ENCODE measurements at regions not wholly inside any gene's neighbourhood (a gene's known extent, or its start where the extent isn't known, plus 50 kb on each side); places are given as distances from the start of the nearest gene placed in this dataset.
"Not testable (repeated sequence)": the region's sequence is repeated elsewhere in the genome, so short reads cannot be mapped to it uniquely, and the experiment has no call there.

DNA sequence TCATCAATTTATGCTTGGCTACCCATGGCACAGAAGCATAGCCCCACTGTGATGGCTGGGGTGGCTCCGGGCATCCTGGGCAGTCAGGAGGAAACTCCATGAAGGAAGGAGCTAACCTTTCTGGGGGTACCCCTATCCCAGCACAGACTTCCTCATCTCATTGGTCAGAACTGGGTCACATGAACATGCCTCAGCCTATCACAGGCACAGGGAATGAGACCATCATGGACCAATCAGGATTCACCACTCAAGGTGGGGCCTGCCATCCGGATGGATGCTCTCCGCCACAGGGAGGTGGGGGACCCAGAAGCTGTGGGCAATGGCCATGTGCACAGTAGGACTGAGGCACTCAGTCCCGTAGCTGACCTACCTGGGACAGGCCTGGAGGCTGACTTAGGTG, 75.9 kb upstream of the SPDYE9 start:
- CTCF ChIA-PET; H3K27me3 ChIP-seq (ENCODE audit: control insufficient read depth, insufficient read depth, low read length): not testable (repeated sequence)

DNA sequence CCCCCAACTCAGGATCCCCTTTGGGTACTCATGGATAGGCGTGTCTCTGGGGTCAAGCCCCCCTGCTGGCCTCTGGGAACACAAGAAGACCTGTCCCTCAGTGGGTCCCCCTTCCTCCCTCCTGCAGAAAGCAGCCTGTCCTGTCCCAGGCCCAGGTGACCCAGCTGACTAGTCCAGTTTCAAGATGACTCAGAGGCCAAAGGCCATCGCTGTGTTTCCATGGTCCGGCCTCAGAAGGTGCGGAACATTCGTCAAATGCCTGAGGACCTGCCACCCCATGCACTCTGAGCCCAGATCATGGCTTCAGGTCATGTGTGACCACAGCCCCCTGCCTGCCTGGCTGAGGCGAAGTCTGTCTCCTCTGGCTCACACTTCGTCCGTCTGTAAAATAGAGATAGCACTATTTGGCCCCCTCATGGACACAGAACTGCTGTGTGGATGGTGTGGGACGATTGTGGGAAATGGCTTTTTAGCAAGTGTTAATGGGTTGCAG, 71.4 kb upstream of the SPDYE9 start:
- CTCF ChIA-PET; DNase-seq (ENCODE audit: low read depth); H3K36me3 ChIP-seq (ENCODE audit: control insufficient read depth, insufficient read depth, low read length); POLR2A ChIA-PET; H3K4me3 ChIP-seq (ENCODE audit: low read depth, low read length); H3K27me3 ChIP-seq (ENCODE audit: control insufficient read depth, insufficient read depth, low read length): not testable (repeated sequence)

More for the DNA sequence above, 75.9 kb upstream of the SPDYE9 start:
- H3K4me3 ChIP-seq (ENCODE audit: low read depth, low read length); DNase-seq (ENCODE audit: low read depth); H3K36me3 ChIP-seq (ENCODE audit: control insufficient read depth, insufficient read depth, low read length); POLR2A ChIA-PET: not testable (repeated sequence)

DNA sequence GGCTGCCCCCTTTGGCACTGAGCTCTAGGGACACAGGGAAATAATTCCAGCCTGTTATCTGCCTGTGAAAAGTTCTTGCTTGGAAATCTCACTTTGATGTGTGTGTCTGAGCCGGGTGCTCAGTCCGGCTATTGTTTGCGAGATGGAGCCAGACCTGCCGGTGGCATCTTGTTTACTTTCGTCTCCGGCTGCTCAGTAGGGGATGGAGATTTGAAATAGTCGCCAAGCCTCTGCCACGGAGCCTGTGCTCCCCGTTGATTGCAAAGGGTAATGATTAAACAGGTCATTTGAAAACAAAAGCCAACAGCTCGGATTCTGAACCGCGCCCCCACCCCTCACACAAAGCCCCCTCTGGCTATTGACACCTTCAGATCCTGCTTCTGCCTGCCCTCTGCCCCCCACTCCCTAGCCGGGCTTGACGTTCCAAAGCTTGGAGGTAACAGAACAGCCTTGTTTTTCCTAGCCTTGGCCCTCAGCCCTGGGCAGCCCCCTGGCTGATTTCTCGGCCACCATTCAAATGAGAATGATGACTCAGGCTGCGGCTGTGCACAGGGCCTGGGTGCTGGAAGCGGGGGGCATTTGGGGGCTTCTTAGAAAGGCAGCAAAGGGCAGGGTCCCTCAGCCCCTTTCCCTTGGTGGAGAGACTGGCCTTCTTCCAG, 70.8 kb upstream of the SPDYE9 start:
- H3K27me3 ChIP-seq (ENCODE audit: control insufficient read depth, insufficient read depth, low read length); H3K36me3 ChIP-seq (ENCODE audit: control insufficient read depth, insufficient read depth, low read length); CTCF ChIA-PET; DNase-seq (ENCODE audit: low read depth); POLR2A ChIA-PET: not testable (repeated sequence)
- H3K4me3 ChIP-seq (ENCODE audit: low read depth, low read length), result peak overlapping the region; percentile 8; the same call in 1 of the 2 replicates

DNA sequence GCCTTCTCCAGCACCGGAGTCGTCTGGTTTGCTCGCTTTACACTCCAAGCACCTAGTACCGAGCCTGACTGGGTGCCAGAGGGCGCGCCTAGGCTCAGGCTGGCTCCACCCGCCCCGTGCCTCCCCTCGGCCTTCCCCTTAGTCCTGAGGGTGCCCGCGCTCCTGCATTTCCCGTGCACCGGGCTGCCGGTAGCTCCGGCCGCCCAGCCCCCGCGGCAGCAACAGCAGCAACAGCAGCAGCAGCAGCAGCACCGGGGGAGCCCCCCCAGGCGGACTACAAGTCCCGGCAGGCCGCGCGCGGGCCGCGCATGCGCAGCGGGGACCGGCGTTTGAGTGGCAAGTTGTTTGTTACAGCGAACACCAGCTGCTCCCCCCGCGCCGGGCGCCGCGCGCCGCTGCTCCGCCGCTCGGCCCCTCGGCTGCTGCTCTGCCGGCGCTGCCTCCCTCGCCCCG, 68.8 kb upstream of the SPDYE9 start:
- CTCF ChIA-PET; DNase-seq (ENCODE audit: low read depth); H3K36me3 ChIP-seq (ENCODE audit: control insufficient read depth, insufficient read depth, low read length); H3K27me3 ChIP-seq (ENCODE audit: control insufficient read depth, insufficient read depth, low read length); POLR2A ChIA-PET: not testable (repeated sequence)
- 0 out of 2 replicates have a peak overlapping the region, but pooled peaks have one; percentile 9 for H3K4me3 ChIP-seq (ENCODE audit: low read depth, low read length)

DNA sequence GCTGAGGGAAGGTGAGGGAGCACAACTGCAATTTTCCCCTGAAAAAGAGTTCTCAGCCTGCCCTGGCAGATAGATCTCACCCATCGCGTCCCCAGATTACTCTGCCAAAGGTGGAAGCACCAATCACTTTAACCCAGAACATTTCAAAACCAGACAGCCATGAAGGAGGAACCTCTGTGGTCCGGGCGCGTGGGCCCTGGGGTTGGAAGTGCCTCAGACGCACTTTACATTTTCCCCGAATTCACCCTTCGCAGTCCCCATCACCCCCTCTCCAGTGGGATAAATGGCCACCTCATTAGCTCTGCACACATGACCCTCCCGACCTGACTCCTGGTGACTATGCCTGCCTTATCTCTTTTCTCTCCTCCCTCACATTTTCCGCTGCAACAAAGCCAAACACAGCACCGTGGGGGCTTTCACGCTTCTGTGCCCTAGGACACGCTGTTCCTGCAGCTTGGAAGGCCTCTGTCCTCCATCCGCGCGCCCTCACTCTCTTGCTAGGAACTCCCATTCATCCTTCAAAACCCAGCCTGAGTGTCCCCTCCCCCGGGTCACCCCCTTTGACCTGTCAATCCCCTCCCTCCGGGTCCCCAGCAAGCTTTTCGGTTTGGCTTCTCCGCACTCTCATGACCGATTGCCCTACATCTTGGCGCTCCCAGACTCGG, 68.2 kb upstream of the SPDYE9 start:
- H3K4me3 ChIP-seq (ENCODE audit: low read depth, low read length); CTCF ChIA-PET; POLR2A ChIA-PET; DNase-seq (ENCODE audit: low read depth); H3K36me3 ChIP-seq (ENCODE audit: control insufficient read depth, insufficient read depth, low read length); H3K27me3 ChIP-seq (ENCODE audit: control insufficient read depth, insufficient read depth, low read length): not testable (repeated sequence)

DNA sequence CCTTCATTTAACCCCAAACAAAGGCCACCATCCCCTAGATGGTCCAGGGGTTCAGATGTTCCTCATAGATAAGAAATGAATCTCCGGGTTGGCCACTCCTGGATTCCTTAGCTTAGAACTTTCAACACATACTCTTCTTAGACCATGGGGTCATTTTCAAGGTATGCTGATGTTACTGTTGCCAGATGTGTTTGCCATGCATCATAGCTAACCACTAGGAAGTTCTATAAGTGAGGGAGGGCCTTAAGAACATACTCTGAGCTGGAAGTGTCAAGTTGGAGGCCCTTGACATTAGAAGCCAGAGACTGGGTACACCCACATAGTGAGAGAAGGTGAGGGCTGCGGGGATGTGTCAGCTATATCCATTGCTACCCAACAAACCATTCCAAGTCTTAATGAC, 62.7 kb upstream of the SPDYE9 start:
- POLR2A ChIA-PET; H3K4me3 ChIP-seq (ENCODE audit: low read depth, low read length); H3K27me3 ChIP-seq (ENCODE audit: control insufficient read depth, insufficient read depth, low read length); DNase-seq (ENCODE audit: low read depth); H3K36me3 ChIP-seq (ENCODE audit: control insufficient read depth, insufficient read depth, low read length); CTCF ChIA-PET: not testable (repeated sequence)

DNA sequence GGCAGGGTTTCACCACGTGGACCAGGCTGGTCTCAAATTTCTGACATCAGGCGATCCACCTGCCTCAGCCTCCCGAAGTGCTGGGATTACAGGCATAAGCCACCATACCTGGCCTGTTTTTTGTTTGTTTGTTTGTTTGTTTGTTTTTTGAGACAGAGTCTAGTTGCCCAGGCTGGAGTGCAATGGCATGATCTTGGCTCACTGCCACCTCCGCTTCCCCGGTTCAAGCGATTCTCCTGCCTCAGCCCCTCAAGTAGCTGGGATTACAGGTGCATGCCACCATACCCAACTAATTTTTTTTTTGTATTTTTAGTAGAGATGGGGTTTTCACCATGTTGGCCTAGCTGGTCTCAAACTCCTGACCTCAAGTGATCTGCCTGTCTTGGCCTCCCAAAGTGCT, 61.8 kb upstream of the SPDYE9 start:
- H3K27me3 ChIP-seq (ENCODE audit: control insufficient read depth, insufficient read depth, low read length); H3K36me3 ChIP-seq (ENCODE audit: control insufficient read depth, insufficient read depth, low read length); H3K4me3 ChIP-seq (ENCODE audit: low read depth, low read length); POLR2A ChIA-PET; DNase-seq (ENCODE audit: low read depth); CTCF ChIA-PET: not testable (repeated sequence)

DNA sequence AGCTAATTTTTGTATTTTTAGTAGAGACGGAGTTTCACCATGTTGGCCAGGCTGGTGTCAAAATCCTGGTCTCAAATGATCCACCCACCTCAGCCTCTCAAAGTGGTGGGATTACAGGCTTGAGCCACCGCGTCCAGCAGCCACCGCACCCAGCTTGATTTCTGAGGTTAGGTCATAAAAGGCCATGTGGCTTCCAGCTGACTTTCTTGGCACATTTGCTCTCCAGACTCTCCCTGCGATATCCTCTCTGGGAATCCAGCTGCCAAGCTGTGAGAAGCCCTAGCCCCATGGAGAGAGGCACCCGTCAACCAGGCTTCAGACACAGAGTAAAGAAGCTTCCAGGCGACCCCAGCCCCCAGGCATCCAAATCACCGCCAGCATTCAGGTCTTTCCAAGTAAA, 58.2 kb upstream of the SPDYE9 start:
- H3K36me3 ChIP-seq (ENCODE audit: control insufficient read depth, insufficient read depth, low read length); DNase-seq (ENCODE audit: low read depth); H3K4me3 ChIP-seq (ENCODE audit: low read depth, low read length); CTCF ChIA-PET; POLR2A ChIA-PET; H3K27me3 ChIP-seq (ENCODE audit: control insufficient read depth, insufficient read depth, low read length): not testable (repeated sequence)

DNA sequence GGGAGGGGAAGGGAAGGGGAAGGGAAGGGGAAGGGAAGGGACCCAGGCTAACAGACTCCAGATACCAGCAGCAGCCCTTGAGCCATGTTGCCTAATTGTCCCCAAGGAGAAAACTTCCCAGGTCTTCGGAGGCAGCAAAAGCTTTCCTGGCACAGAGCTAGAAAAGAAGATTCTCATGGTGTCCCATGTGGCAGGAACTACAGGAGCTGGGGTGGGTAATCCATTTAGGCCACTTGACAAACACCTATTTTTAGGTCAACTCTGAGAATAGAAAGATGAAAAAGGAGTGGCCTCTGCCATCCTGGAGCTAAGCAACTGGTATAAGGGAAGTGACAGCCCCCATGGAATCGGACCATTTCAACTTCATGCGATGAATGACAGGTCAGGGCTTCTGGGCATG, 52.1 kb upstream of the SPDYE9 start:
- H3K27me3 ChIP-seq (ENCODE audit: control insufficient read depth, insufficient read depth, low read length); H3K36me3 ChIP-seq (ENCODE audit: control insufficient read depth, insufficient read depth, low read length); POLR2A ChIA-PET; CTCF ChIA-PET; H3K4me3 ChIP-seq (ENCODE audit: low read depth, low read length); DNase-seq (ENCODE audit: low read depth): not testable (repeated sequence)
